Endothelial cell of umbilical vein (primary cell): ENCODE measurements at regions not wholly inside any gene's neighbourhood (a gene's known extent, or its start where the extent isn't known, plus 50 kb on each side); places are given as distances from the start of the nearest gene placed in this dataset.

ENCODE experiments used
- BruUV-seq: library from RNA; stranded (reverse); fragments of 400-500 nt; replicated peaks from 2 replicates; lab custom pipeline; 2021; lab: Mats Ljungman, UMichigan
- CTCF ChIA-PET: fragments of 300-600, 350-600 bp; sonication (Branson Sonifier 250); formaldehyde crosslinking; loops from one replicate; lab custom pipeline; 2021; ENCODE audit warnings: antibody characterized with exemption, inconsistent platforms; lab: Charles Lee
- POLR2A ChIA-PET: fragments of 300-600, 350-600 bp; sonication (Branson Sonifier 250); formaldehyde crosslinking; loops from one replicate; lab custom pipeline; 2021; ENCODE audit warnings: antibody characterized with exemption, inconsistent platforms; lab: Charles Lee
- DNase-seq: peaks from one replicate; pipeline ENCODE4 v3.0.0-alpha.2; 2011; ENCODE audit warnings: low read depth, low spot score
- FAIRE-seq: peaks from 2 replicates; lab custom pipeline; 2011; peaks lifted over from hg19 to GRCh38; lab: Jason Lieb, UNC
- H2AFZ ChIP-seq: 2 replicates; pipeline ENCODE4 v1.6.0; 2012; ENCODE audit warnings: low read depth, low read length, control low read depth, inconsistent platforms
- H3K27ac ChIP-seq: 2 replicates; pipeline ENCODE4 v1.5.1; 2011; ENCODE audit warnings: low read depth, mild to moderate bottlenecking, control low read depth, low read length, moderate library complexity; ENCODE audit not compliant: insufficient read depth
- H3K27me3 ChIP-seq, 2 experiments: 2 replicates each; pipeline versions ENCODE4 v1.6.0 to v1.6.1; 2011; ENCODE audit warnings: low read length in 2 of 2, mixed read lengths in 1 of 2; ENCODE audit not compliant: control insufficient read depth in 2 of 2, insufficient read depth in 2 of 2
- H3K36me3 ChIP-seq, 2 experiments: 2 replicates in 1 of 2; 3 replicates in 1 of 2; pipeline ENCODE4 v1.5.1; 2011; ENCODE audit warnings: low read length in 2 of 2, mild to moderate bottlenecking in 1 of 2, moderate library complexity in 1 of 2; ENCODE audit not compliant: control insufficient read depth in 2 of 2, insufficient read depth in 2 of 2; ENCODE audit errors: extremely low read depth in 1 of 2
- H3K4me1 ChIP-seq: 3 replicates; pipeline ENCODE4 v1.5.1; 2011; ENCODE audit warnings: mild to moderate bottlenecking, low read length; ENCODE audit not compliant: control insufficient read depth, insufficient read depth; ENCODE audit errors: extremely low read depth
- H3K4me2 ChIP-seq: 2 replicates; pipeline ENCODE4 v1.6.1; 2011; ENCODE audit warnings: low read length, control low read depth, mixed read lengths; ENCODE audit not compliant: insufficient read depth
- H3K4me3 ChIP-seq, 3 experiments: fragments of 200-600 bp in 1 of 3; sonication (generic), shearing (Covaris generic) in 1 of 3; replicated peaks in 1 of 3; 2 replicates each; pipeline ENCODE4 v1.5.1; 2011 to 2016; ENCODE audit warnings: control low read depth in 3 of 3, low read length in 3 of 3, mild to moderate bottlenecking in 2 of 3, inconsistent platforms in 1 of 3, low read depth in 1 of 3, moderate library complexity in 1 of 3; ENCODE audit not compliant: insufficient read depth in 1 of 3
- H3K79me2 ChIP-seq: 2 replicates; pipeline ENCODE4 v1.6.0; 2012; ENCODE audit warnings: low read length, inconsistent platforms; ENCODE audit not compliant: control insufficient read depth, insufficient read depth
- H3K9ac ChIP-seq: replicated peaks from 2 replicates; pipeline ENCODE3; 2011; ENCODE audit warnings: low read length, control low read depth; ENCODE audit not compliant: insufficient read depth; ENCODE audit errors: extremely low read depth
- H3K9me1 ChIP-seq: replicated peaks from 3 replicates; pipeline ENCODE4 v1.6.0; 2011; ENCODE audit warnings: mild to moderate bottlenecking, low read length; ENCODE audit not compliant: control insufficient read depth, insufficient read depth; ENCODE audit errors: extremely low read depth
- H3K9me3 ChIP-seq: replicated peaks from 2 replicates; pipeline ENCODE4 v1.5.1; 2012; ENCODE audit warnings: low read length, inconsistent platforms; ENCODE audit not compliant: control insufficient read depth, insufficient read depth
- H4K20me1 ChIP-seq: replicated peaks from 2 replicates; pipeline ENCODE3; 2011; ENCODE audit warnings: mild to moderate bottlenecking, low read length; ENCODE audit not compliant: control insufficient read depth, insufficient read depth; ENCODE audit errors: extremely low read depth
- EZH2 ChIP-seq: IDR thresholded peaks from 2 replicates; pipeline ENCODE4 v1.6.1; 2012; ENCODE audit warnings: borderline replicate concordance, low read depth, mild to moderate bottlenecking, moderate library complexity, low read length, inconsistent platforms; ENCODE audit not compliant: severe bottlenecking
- FOS ChIP-seq: IDR thresholded peaks from 2 replicates; pipeline ENCODE4 v1.6.1; 2011; ENCODE audit warnings: mild to moderate bottlenecking, low read length, moderate library complexity, borderline replicate concordance; ENCODE audit not compliant: insufficient read depth
- GATA2 ChIP-seq: IDR thresholded peaks from 2 replicates; pipeline ENCODE4 v1.7.0; 2011; ENCODE audit warnings: low read depth, mild to moderate bottlenecking, moderate library complexity, mixed read lengths, low read length; ENCODE audit not compliant: insufficient read length, insufficient read depth
- JUN ChIP-seq: IDR thresholded peaks from 2 replicates; pipeline ENCODE4 v1.6.1; 2011; ENCODE audit warnings: borderline replicate concordance, low read depth; ENCODE audit not compliant: insufficient read length, insufficient read depth
- MYC ChIP-seq: IDR thresholded peaks from one replicate; pipeline ENCODE4 v1.6.1; 2011; ENCODE audit warnings: mild to moderate bottlenecking, low read depth, low read length
- POLR2A ChIP-seq: IDR thresholded peaks from 2 replicates; pipeline ENCODE4 v1.6.1; 2012; ENCODE audit warnings: low read depth, mild to moderate bottlenecking, control low read depth, low read length
- POLR2AphosphoS5 ChIP-seq: IDR thresholded peaks from 2 replicates; pipeline ENCODE4 v1.6.1; 2012; ENCODE audit warnings: low read depth, mild to moderate bottlenecking, control low read depth, low read length, moderate library complexity; ENCODE audit not compliant: insufficient read depth
- dilution Hi-C: fragments of 300-500 bp; cut with MboI; formaldehyde crosslinking; loops from one replicate; pipeline ENCODE4 v1.15.0; 2019; ENCODE audit warnings: low sequenced_read_pairs; ENCODE audit not compliant: extremely low pct_ligation_motif_present
- intact Hi-C: fragments of 100-400 bp; cut with micrococcal nuclease; formaldehyde crosslinking; loops from one replicate; pipeline ENCODE4 v1.10.0; 2022
- TF ChIP-seq, protein P1 (sequence below): IDR thresholded peaks from 2 replicates; pipeline ENCODE4 v1.6.1; 2011; ENCODE audit not compliant: insufficient read depth, insufficient read length
- TF ChIP-seq, protein P2 (sequence below), 2 donors: IDR thresholded peaks; 1 replicate in 1 of 2; 2 replicates in 1 of 2; pipeline ENCODE4 v1.5.1; 2011; ENCODE audit warnings: low read length in 2 of 2, mild to moderate bottlenecking in 2 of 2, moderate library complexity in 2 of 2, control low read depth in 1 of 2, inconsistent platforms in 1 of 2, low read depth in 1 of 2; ENCODE audit not compliant: insufficient read depth in 1 of 2; ENCODE audit errors: extremely low read depth in 1 of 2

DNA sequence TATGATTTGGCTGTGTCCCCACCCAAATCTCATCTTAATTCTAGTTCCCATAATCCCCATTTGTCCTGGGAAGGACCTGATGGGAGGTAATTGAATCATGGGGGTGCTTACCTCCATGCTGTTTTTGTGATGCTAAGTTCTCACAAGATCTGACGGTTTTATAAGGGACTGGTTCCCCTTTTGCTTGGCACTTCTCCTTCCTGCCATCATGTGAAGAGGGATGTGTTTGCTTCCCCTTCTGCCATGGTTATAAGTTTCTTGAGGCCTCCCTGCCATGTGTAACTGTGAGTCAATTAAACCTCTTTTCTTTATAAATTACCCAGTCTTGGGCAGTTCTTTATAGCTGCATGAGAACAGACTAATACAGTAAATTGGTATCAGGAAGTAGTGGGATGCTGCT lies 114.1 kb downstream of the ZNF648 start:
- DNase-seq, result no peak
- no peak overlapping the region for H2AFZ ChIP-seq
- POLR2A ChIA-PET, result no interaction called here
- no peak overlapping the region for H3K9ac ChIP-seq
- no peak overlapping the region for H3K27ac ChIP-seq
- H3K27me3 ChIP-seq, result no peaks in the 10 kb centered on the region
- no peaks in the 10 kb centered on the region for H3K4me1 ChIP-seq
- intact Hi-C loops, result no loop called here
- no peaks in the 10 kb centered on the region for H3K79me2 ChIP-seq
- CTCF ChIA-PET, result no interaction called here
- dilution Hi-C loops, result no loop called here
- no peak for TF ChIP-seq MYC
- TF ChIP-seq, protein P1, sequence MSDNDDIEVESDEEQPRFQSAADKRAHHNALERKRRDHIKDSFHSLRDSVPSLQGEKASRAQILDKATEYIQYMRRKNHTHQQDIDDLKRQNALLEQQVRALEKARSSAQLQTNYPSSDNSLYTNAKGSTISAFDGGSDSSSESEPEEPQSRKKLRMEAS, result no peak
- TF ChIP-seq JUN, result no peak
- TF ChIP-seq, protein P2, sequence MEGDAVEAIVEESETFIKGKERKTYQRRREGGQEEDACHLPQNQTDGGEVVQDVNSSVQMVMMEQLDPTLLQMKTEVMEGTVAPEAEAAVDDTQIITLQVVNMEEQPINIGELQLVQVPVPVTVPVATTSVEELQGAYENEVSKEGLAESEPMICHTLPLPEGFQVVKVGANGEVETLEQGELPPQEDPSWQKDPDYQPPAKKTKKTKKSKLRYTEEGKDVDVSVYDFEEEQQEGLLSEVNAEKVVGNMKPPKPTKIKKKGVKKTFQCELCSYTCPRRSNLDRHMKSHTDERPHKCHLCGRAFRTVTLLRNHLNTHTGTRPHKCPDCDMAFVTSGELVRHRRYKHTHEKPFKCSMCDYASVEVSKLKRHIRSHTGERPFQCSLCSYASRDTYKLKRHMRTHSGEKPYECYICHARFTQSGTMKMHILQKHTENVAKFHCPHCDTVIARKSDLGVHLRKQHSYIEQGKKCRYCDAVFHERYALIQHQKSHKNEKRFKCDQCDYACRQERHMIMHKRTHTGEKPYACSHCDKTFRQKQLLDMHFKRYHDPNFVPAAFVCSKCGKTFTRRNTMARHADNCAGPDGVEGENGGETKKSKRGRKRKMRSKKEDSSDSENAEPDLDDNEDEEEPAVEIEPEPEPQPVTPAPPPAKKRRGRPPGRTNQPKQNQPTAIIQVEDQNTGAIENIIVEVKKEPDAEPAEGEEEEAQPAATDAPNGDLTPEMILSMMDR (IDR thresholded peaks at IDR 0.05; ENCODE audit: extremely low read depth in 1 of 2, insufficient read depth in 1 of 2, low read depth in 1 of 2, low read length in 2 of 2), result no peak
- TF ChIP-seq FOS, result no peak
- no peak for TF ChIP-seq GATA2
- TF ChIP-seq POLR2AphosphoS5, result no peak
- TF ChIP-seq EZH2, result no peak
- TF ChIP-seq POLR2A, result no peak
- H3K4me3 ChIP-seq, result no peak overlapping the region
- H3K9me1 ChIP-seq, result no peaks in the 10 kb centered on the region
- no peaks in the 10 kb centered on the region for H4K20me1 ChIP-seq
- H3K4me2 ChIP-seq, result no peak overlapping the region
- no peak for FAIRE-seq
- H3K9me3 ChIP-seq, result no peaks in the 10 kb centered on the region
- BruUV-seq, result no TSS peak
- H3K36me3 ChIP-seq, result no peaks in the 10 kb centered on the region
